GM21447 (cell line): ENCODE measurements at regions not wholly inside any gene's neighbourhood (a gene's known extent, or its start where the extent isn't known, plus 50 kb on each side); places are given as distances from the start of the nearest gene placed in this dataset.
"Not testable (repeated sequence)": the region's sequence is repeated elsewhere in the genome, so short reads cannot be mapped to it uniquely, and the experiment has no call there.

Experiments used
- ATAC-seq: cut with Tn5 transposase; IDR thresholded peaks from one replicate; pipeline ENCODE4 v1.9.1; 2021; ENCODE audit not compliant: unreplicated experiment

- ATAC-seq = no peak
These were observed 328.7 kb downstream of the PTPRC start for GRCh38 chr1:198967566-198967965.

GRCh38 chr1:198968866-198969265, 330.0 kb downstream of the PTPRC start:
- ATAC-seq = no peak

- no peak for ATAC-seq
These were observed 331.1 kb downstream of the PTPRC start for GRCh38 chr1:198969981-198970380.

GRCh38 chr1:198970916-198971315, 332.1 kb downstream of the PTPRC start:
- ATAC-seq = no peak

GRCh38 chr1:198977909-198978308, 339.1 kb downstream of the PTPRC start:
- no peak for ATAC-seq

- ATAC-seq = no peak
These were observed 339.7 kb downstream of the PTPRC start for GRCh38 chr1:198978523-198978922.

- no peak for ATAC-seq
These were observed 347.2 kb downstream of the PTPRC start for GRCh38 chr1:198986036-198986435.

GRCh38 chr1:198986442-198986841, 347.6 kb downstream of the PTPRC start:
- no peak for ATAC-seq

- ATAC-seq = no peak
These were observed 363.8 kb downstream of the PTPRC start for GRCh38 chr1:199002661-199003060.

GRCh38 chr1:199007423-199007822, 368.6 kb downstream of the PTPRC start:
- no peak for ATAC-seq

GRCh38 chr1:199009447-199009846, 370.6 kb downstream of the PTPRC start:
- ATAC-seq = no peak

- no peak for ATAC-seq
These were observed 371.7 kb downstream of the PTPRC start for GRCh38 chr1:199010492-199010891.

GRCh38 chr1:199010933-199011332, 372.1 kb downstream of the PTPRC start:
- no peak for ATAC-seq

GRCh38 chr1:199015799-199016198, 377.0 kb downstream of the PTPRC start:
- ATAC-seq = no peak

- no peak for ATAC-seq
These were observed 379.8 kb downstream of the PTPRC start for GRCh38 chr1:199018471-199019135.

GRCh38 chr1:199020051-199020450, 381.2 kb downstream of the PTPRC start:
- no peak for ATAC-seq

- ATAC-seq = no peak
These were observed 382.1 kb downstream of the PTPRC start for GRCh38 chr1:199020904-199021303.

- ATAC-seq = no peak
These were observed 390.6 kb downstream of the PTPRC start for GRCh38 chr1:199029401-199029800.

GRCh38 chr1:199029855-199030254, 391.0 kb downstream of the PTPRC start:
- ATAC-seq = no peak

GRCh38 chr1:199030541-199030940, 391.7 kb downstream of the PTPRC start:
- ATAC-seq = not testable (repeated sequence)

- ATAC-seq = not testable (repeated sequence)
These were observed 392.3 kb downstream of the PTPRC start for GRCh38 chr1:199031170-199031569.

- not testable (repeated sequence) for ATAC-seq
These were observed 393.6 kb downstream of the PTPRC start for GRCh38 chr1:199032479-199032878.

GRCh38 chr1:199033661-199034060, 394.8 kb downstream of the PTPRC start:
- ATAC-seq = no peak
